ENCODE measurements at regions not wholly inside any gene's neighbourhood (a gene's known extent, or its start where the extent isn't known, plus 50 kb on each side); places are given as distances from the start of the nearest gene placed in this dataset.

DNA sequence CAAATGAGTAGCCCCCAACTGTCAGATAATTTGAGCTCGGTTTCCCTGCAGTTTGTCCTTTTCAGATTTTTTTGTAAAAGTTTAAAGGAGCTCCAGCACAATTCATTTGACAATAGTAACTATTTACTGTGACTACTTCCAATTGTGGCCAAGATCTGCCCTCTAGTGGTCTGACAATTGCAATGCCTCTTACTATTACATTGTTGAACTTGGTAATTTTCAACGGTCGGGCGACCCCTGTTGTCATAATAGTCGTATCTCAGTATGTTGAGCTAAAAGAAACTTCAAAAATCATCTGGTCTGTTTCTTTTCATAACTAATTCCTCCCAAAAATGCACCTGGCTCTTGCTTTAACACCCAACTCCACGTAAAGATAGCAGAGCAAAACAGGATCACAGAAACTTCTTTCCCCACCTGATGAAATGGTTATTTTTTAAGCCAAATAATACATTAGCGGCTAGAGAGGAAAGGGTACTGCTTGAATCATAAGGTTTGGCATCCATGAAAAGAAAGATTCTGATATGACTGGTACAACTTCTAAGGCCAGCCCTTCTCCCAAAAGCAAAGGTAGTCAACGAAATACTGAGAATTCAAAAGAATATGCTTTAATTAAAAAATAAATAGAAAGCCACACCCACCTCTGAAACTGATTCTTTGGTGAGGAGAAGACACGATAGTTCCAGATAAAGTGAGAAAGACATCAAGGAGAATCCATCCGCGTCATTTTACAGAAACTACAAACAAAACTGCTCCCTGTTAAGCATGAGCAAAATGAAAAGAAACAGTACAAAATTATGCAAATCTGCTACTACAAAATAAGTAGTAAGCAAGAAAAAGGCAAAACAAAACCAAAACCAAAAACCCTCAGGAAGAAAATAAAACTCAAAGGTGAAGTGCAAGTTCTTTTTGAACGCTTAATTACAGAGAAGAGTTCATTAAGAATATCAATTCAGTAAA is 76.9 kb upstream of the HTR4 start:
- intact Hi-C loops (cut with DNase I, micrococcal nuclease) = loop anchor here (5.0 to 10.0 kb wide), 4 partner anchors 264 to 549 kb away; no protein-coding TSS in a partner anchor

DNA sequence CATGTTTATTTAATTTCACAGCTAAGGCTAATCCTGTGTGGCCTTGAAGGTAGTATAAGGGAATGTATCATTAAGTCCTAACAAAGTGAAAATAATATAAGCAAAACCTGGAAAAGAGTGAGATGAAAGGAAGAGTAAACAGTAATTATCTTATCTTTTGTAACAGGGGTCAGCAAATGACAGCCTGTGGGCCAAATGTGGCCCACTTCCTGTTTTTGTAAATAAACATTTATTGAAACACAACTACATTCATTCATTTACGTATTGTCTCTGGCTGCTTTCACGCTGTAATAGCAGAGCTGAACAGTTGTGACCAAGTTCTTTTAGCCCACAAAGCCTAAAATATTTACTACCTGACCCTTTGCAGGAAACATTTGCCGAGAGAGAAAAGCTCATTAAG is 78.4 kb upstream of the HTR4 start:
- Histone ChIP-seq H3K36me3 (ENCODE audit: low read depth) (no peaks in the 10 kb centered on the region), H3K9me3 (no peaks in the 10 kb centered on the region), H3K4me3 (no peak overlapping the region), H3K4me1 (ENCODE audit: low read depth) (no peaks in the 10 kb centered on the region)
- intact Hi-C loops (cut with DNase I, micrococcal nuclease) = loop anchor here (5.0 to 10.0 kb wide), 4 partner anchors 262 to 550 kb away; no protein-coding TSS in a partner anchor
- DNase-seq (no peak), ATAC-seq (no peak)
- TF ChIP-seq, protein P1, sequence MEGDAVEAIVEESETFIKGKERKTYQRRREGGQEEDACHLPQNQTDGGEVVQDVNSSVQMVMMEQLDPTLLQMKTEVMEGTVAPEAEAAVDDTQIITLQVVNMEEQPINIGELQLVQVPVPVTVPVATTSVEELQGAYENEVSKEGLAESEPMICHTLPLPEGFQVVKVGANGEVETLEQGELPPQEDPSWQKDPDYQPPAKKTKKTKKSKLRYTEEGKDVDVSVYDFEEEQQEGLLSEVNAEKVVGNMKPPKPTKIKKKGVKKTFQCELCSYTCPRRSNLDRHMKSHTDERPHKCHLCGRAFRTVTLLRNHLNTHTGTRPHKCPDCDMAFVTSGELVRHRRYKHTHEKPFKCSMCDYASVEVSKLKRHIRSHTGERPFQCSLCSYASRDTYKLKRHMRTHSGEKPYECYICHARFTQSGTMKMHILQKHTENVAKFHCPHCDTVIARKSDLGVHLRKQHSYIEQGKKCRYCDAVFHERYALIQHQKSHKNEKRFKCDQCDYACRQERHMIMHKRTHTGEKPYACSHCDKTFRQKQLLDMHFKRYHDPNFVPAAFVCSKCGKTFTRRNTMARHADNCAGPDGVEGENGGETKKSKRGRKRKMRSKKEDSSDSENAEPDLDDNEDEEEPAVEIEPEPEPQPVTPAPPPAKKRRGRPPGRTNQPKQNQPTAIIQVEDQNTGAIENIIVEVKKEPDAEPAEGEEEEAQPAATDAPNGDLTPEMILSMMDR (IDR thresholded peaks at IDR 0.05) = no peak

More for the DNA sequence above, 76.9 kb upstream of the HTR4 start:
- ATAC-seq (peak; percentile 96), DNase-seq (peak in 2 of 3 donors; percentile 32 to 90)
- no peaks in the 10 kb centered on the region for H3K4me1 ChIP-seq (ENCODE audit: low read depth)
- H3K4me3 ChIP-seq = no peak overlapping the region
- TF ChIP-seq, protein P1 (IDR thresholded peaks at IDR 0.05) = peak; percentile 76
- H3K9me3 ChIP-seq = no peaks in the 10 kb centered on the region
- H3K36me3 ChIP-seq (ENCODE audit: low read depth) = no peaks in the 10 kb centered on the region

DNA sequence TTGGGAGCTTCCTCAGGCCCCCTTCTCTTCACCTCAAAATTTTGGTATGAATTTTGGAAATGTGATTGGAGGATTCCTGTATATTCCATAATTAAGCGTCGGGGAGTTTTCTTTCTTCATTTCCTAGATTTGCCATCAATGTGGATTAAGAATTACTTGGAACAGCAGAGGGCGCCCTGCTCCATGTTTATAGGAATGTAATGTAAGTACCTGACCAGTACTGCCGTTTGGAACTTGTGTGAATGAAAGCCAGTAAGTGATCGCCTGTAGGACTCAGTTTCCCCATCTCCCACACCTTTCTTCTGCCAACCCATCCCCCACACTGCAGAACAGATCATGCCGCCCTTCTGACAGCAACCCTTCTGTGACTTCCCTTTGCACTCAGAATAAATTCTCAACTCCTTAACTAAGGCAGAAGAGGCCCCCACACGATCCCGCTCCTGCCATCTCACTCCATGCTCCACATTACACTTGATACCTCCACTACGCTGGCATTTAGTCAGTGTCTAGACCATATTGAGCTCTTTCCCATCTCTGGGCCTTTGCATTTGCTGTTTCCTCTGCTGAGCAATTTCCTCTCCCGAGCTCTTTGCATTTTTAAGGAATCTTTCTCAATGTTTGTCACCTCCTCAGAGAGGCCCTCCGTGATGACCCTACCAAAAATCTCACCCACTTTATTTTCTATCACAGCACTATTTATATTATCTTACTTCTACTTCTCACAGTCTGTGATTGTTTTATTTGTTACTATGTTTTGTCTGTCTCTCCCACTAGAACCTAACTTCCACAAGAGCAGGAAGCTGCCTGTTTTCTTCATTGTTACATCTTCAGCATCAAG is 79.5 kb upstream of the HTR4 start:
- intact Hi-C loops (cut with DNase I, micrococcal nuclease) = loop anchor here (5.0 to 10.0 kb wide), 4 partner anchors 261 to 552 kb away; no protein-coding TSS in a partner anchor
- peak in 2 of 3 donors; percentile 36 to 97 for DNase-seq
- Histone ChIP-seq H3K36me3 (ENCODE audit: low read depth) (no peaks in the 10 kb centered on the region), H3K9me3 (no peaks in the 10 kb centered on the region), H3K4me3 (no peak overlapping the region), H3K4me1 (ENCODE audit: low read depth) (no peaks in the 10 kb centered on the region)
- peak; percentile 69 for ATAC-seq
- TF ChIP-seq, protein P1 (IDR thresholded peaks at IDR 0.05) = peak; percentile 22

DNA sequence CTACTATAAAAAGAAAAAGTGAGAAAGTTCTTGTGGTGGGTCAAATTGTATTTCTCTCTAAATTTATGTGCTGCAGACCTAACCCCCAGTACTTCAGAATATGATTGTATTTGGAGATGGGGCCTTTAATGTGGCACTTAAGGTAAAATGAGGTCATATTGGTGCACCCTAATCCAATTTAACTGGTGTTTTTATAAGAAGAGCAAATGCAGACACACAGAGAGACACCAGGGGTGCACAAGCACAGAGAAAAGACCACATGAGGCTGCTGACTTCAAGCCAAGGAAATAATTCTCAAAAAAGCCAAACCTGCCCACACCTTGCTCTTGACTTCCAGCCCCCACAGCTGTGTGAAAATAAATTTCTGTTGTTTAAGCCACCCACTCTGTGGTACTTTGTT is 80.2 kb upstream of the HTR4 start:
- intact Hi-C loops (cut with DNase I, micrococcal nuclease) = loop anchor here (5.0 to 10.0 kb wide), 4 partner anchors 260 to 552 kb away; no protein-coding TSS in a partner anchor
- TF ChIP-seq, protein P1 (IDR thresholded peaks at IDR 0.05) = no peak
- DNase-seq (no peak), ATAC-seq (no peak)
- no peaks in the 10 kb centered on the region for H3K36me3 ChIP-seq (ENCODE audit: low read depth)
- no peaks in the 10 kb centered on the region for H3K9me3 ChIP-seq
- no peak overlapping the region for H3K4me3 ChIP-seq
- H3K4me1 ChIP-seq (ENCODE audit: low read depth) = no peaks in the 10 kb centered on the region

- H3K4me3 ChIP-seq = no peak overlapping the region
- TF ChIP-seq, protein P1 (IDR thresholded peaks at IDR 0.05) = no peak
- H3K36me3 ChIP-seq (ENCODE audit: low read depth) = no peaks in the 10 kb centered on the region
- no peaks in the 10 kb centered on the region for H3K9me3 ChIP-seq
- no peaks in the 10 kb centered on the region for H3K4me1 ChIP-seq (ENCODE audit: low read depth)
- DNase-seq = no peak
- no peak for ATAC-seq
- intact Hi-C loops (cut with DNase I, micrococcal nuclease) = loop anchor here (10.0 kb wide), 2 partner anchors 259 to 299 kb away; no protein-coding TSS in a partner anchor
Measured at GRCh38 chr5:148735301-148735835, 81.0 kb upstream of the HTR4 start.

All from mucosa of descending colon (tissue), 3 donors.